Peyer's patch (tissue), 4 donors: ENCODE measurements at regions not wholly inside any gene's neighbourhood (a gene's known extent, or its start where the extent isn't known, plus 50 kb on each side); places are given as distances from the start of the nearest gene placed in this dataset.

Experiments
- POLR2A ChIP-seq, 2 donors: fragments of 450-650 bp; IDR thresholded peaks; one replicate each; pipeline ENCODE4 v1.5.1; 2017; ENCODE audit warnings: antibody characterized with exemption in 2 of 2, mild to moderate bottlenecking in 2 of 2, moderate library complexity in 2 of 2
- TF ChIP-seq, protein P1 (sequence below), 6 experiments: fragments of 450-650 bp in 4 of 6; fragments of 200-600 bp in 2 of 6; sonication (generic) in 1 of 6; IDR thresholded peaks; one replicate each; pipeline ENCODE4 v1.5.1; 2017 to 2019; ENCODE audit warnings: antibody characterized with exemption in 6 of 6, mild to moderate bottlenecking in 3 of 6, moderate library complexity in 1 of 6

DNA sequence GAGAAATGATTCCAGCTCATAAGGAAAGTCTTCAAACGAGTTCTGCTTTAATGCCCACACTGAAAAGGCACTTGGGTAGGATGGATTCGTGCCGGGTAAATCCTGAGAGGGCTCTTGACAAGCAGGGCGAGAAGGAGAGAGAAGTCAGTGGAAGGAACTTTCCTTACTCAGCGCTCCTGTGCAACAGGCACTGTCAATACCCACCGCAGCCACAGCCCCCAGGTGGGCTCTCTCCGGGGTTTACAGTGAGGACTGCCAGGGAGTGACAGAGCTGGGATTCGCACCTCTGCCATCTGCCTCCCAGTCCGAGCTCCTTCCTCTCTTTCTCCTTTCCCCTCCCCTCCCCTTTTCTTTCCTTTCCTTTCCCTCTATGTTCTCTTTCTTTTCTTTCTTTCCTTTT is 118.7 kb downstream of the BEGAIN start:
- TF ChIP-seq, protein P1, sequence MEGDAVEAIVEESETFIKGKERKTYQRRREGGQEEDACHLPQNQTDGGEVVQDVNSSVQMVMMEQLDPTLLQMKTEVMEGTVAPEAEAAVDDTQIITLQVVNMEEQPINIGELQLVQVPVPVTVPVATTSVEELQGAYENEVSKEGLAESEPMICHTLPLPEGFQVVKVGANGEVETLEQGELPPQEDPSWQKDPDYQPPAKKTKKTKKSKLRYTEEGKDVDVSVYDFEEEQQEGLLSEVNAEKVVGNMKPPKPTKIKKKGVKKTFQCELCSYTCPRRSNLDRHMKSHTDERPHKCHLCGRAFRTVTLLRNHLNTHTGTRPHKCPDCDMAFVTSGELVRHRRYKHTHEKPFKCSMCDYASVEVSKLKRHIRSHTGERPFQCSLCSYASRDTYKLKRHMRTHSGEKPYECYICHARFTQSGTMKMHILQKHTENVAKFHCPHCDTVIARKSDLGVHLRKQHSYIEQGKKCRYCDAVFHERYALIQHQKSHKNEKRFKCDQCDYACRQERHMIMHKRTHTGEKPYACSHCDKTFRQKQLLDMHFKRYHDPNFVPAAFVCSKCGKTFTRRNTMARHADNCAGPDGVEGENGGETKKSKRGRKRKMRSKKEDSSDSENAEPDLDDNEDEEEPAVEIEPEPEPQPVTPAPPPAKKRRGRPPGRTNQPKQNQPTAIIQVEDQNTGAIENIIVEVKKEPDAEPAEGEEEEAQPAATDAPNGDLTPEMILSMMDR (IDR thresholded peaks at IDR 0.05) = no peak
- TF ChIP-seq POLR2A (IDR thresholded peaks at IDR 0.05) = no peak
